NCI-H1417 (cell line): ENCODE measurements at regions not wholly inside any gene's neighbourhood (a gene's known extent, or its start where the extent isn't known, plus 50 kb on each side); places are given as distances from the start of the nearest gene placed in this dataset.
A peak's percentile ranks its signal among the peaks of the same experiment; 100 is the strongest.

ENCODE experiments used
- DNase-seq, 3 experiments: peaks; one replicate each; lab custom pipeline; 2025; lab: John Stamatoyannopoulos, UW

DNA sequence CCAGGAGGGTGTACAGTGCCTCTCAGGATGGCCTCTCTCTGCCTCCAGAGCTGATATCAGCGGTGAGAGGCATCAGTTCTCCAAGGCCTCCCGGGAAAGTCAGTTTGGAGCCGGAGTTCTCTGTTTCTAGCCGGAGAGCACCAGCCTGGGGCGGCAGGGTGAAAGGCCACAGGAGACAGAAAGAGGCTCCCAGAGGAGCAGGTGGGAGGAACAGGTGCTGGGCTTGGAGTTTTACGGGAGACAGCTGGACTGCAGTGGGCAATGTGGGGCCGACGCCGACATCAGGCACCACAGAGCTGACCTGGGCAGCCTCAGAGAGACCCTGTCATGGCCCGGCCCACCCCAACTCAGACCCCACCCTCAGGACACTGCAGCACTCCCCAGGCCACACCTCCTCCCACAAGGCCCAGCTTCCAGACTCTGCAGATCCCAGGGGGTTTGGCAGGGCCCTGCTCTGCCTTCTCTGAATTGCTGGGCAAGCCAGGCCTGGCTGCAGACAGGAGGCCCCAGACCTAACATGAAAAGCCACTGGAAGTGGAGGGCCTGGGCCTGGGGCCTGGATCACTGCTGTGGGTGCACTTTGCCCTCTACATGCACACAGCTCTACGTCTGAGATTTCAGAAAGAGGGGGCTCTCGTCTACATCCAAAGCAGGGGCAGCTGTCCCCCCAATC, 885.6 kb downstream of the BRD1 start:
- DNase-seq, result no peak

DNA sequence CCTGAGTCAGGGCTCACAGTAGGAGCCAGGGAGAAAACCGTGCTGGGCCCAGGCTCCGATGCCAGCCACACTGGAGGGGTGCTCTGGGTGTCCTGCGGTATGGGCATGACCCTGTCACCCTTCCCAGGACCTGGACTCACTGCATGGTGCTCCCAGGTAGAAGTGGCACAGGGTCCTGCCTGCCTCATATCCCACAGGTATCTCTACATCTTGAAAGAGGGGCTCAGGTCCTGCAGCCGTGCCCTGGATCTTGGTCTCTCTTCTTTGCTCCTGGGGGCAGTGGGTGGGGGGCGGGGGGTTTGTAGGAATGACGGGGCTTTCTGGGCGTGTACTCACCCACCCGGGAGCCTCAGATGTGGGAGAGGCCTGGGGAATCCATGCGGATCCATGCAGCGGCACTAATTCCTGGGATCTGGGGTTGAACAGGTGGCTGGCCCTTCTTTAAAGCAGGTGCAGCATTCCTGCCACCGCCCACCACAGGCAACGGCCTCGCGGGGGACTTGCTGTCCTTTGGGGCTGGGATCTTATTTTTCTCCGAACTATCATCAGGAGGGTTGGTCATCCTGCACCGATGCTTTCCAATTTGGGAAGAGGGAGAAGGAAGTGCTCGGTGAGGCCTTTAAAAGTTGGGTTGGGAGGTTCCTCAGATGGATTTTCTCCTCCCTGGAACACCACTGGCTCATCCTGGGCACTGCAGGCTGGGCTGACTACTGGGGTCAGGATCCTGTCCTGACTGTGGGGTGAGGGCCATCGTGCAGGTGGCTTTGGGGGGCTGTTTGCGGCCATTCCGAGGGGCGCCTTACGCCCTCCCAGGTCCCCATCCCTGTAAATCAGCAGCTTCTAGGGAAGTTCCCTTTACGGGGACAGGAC, 886.4 kb downstream of the BRD1 start:
- no peak for DNase-seq

DNA sequence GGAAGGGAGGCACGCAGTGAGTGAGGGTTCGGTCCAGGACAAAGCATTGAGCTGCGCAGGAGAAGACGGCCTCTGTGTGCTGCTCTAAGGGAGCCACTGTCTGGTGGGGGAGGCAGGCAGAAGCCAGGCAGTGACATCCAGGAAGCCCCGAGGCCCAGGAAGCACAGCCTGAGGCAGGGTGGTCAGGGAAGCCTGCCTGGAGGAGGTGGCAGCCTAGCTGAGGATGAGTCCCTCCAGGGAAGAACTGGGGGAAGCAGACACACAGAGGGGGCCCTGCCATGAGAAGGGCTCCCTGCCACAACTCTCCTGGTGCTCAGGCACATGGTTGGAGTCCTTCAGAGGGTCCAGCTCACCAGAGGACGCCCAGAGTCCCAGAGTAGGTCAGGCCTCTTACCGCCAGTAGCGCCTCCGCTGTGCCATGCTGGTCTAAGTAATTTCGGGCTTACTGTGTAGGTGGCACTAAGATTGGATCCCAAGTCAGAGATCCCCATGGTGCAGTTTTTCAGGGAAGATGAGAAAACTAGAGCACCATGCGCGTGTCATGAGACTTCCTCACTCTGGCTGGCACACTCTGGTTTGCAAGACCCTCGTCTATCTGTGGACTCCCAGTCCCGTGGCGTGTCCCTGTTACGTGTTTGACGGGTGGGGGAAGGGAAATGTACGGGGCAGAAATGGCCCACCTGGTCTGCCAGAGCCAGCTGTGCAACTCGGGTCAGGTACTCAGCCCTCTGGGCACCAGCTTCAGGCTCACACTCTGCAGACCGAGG, 887.2 kb downstream of the BRD1 start:
- DNase-seq, result no peak

DNA sequence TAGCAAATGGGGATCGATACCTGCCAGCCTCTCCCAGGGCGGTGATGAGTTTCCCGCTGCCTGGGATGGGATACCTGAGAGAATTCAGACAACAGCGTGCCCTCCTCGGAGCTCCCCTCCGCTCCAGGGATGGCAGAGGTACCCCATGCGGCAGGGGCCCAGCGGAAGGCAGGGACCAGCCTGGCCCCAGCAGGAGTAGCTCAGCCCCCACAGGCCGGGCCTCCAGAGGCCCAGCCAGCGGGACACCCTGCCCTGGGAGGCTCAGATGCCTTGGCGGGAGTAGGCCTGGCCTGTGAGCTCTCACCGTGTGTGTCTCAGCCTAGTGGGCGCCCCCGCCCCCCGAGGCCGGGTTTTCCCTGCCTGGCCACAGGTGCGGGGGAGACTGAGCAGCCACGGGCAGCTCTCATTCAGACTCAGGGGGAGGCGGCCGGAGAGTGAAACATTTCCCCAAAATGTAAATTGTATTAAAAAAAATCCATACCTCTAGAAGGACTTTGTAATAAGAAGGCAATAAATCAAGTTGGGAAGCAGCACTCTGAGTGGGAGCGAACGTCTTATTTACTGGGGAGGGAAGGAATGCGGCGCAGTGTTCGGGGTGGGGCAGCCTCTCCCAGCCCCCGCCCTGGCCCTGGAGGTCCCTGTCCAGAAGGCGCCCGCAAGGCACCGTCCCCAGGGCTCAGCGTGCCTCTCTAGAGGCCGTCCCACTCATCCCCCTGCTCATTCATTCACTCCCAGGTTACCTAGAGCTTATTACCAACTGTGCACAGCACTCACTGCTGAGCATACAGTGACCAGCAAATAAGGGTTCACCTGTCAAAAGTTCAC, 888.0 kb downstream of the BRD1 start:
- no peak for DNase-seq

DNA sequence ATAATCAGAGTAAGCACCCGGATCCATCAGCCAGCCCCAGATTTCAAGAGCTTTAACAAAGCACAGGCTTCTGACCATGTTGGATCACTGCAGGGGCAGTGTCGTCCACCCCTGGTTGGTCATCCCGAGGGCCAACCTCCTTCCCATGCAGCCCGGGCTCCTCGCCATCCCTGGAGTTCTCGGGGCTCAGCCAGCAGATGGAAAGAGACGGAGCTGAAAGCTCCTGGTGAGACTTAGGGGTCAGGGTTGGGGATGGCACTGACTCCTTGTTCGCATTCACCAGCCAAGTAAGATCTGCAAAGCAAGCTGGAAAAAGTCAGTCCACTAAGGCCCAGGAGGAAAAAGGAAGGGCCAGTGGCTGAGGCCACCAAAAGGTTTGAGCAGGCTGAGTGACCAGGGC, 888.9 kb downstream of the BRD1 start:
- DNase-seq, result no peak

DNA sequence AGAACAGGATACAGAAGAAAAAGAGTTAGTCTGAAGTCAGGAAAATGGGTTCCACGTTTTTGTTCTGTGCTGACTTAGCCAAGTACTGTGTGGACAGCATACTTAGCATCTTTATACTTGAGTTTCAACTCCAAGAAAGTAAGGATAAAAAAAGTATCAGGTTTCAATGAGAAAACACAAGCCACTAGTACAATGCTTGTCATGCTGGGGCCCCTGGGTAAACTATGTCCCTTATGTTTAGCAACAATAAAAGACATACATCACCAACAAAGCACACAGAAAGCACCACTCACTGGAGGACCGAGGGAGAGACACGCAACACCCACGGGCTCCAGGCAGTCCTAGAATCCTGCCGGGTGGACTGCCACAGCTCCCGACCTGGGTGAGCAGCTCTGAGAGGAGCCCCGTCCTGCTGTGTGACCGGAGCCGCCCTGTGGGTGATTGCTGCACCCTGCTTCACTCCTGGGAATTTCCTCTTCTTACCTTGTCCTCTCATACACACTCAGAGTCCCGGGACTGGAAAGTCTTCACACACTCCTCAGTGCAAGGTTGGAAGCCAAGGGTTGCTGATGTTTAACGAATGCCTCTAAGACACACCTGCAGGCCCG, 890.5 kb downstream of the BRD1 start:
- DNase-seq, result no peak

DNA sequence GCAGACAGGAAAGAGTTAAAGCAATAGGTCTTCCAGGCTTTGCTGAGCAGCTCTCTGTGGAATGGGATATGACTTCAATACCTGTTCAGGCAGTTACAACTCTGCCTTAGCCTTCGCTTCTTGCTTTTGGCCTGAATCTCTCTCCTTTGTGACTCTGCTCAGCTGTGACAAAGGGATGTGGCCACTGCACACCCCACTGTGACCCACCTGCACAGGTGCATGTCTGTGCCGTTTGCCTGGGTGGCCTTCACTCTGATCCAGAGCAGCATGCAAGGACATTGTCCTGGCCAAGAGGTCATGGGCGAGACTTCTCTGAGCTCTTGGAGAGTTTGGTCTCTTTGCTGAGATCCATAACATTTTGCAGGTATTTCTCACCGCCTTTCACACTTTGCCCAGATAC, 891.3 kb downstream of the BRD1 start:
- DNase-seq, result no peak

DNA sequence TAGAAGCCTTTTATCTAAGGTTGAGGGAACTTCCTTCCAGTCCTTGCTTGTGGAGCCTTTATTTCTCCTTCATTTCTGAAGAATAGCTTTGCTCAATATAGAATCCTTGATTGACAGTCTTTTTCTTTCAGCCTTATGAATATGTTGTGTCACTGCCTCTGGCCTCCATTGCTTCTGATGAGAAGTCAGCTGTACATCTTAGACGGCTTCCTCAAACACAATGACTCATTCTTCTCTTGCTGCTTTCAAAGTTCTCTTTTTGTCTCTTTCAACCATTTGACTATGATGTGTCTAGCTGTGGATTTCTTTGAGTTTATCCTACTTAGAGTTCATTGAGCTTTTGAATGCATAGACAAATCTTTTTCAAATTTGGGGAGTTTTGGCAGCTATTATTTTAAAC, 893.2 kb downstream of the BRD1 start:
- DNase-seq, result no peak

DNA sequence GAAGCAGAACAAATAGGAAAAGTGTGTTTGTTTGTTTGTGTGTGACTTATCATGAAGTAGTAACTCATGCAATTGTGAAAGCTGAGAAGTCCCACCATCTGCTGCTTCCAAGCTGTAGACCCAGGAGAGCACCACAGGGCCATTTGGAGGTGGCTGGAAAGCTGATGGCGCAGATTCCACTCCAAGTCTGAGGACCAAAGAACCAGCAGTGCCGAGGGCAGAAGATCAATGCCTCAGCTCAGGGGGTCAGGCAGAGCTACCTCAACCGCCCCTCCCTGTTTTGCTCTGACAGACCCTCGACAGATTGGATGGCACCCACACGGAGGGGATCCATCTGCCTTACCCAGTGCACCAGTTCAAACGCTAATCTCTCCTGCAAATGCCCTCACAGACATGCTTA, 896.2 kb downstream of the BRD1 start:
- no peak for DNase-seq

DNA sequence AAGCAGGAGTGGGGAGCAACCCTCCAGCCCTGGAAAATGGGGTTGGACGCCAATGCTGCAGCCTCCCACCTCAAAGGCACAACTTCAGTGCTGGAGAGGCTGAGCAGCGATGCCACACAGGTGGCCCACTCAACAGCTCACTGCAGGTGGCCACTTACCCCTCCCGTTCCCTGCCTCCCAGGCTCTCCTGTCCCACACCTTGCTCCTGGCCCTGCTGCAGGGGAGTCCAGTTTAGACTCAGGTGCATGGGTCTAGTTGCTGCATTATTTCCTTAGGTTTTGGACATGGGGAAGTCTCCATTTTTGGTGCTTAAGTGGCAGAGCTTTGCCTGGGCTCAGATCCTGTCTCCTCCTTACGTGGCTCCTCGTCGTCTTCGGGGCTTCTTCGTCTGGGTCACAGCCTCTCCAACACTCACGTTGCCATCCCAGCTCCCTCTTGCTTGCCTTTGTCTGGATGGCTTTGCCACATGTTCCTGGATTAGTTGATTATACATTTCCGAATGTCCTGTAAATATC, 898.3 kb downstream of the BRD1 start:
- no peak for DNase-seq

DNA sequence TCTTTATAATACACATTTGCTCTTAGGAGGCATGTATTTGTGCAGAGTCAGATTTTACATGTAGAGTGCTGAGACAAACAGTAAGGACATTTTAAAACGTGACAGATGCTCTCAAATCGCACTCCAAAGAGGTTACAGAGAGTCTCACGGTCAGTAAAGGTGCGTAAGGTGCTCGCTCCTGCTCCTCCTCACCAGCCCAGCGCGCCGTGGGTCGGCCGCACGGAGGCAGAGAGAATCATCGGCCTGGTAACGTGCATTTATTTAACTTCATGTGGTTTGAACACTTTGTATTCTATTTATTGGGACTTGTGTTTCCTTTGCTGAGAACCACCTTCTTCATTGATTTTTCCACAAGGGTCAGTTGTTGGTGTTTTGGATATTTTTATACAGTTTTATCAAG, 900.1 kb downstream of the BRD1 start:
- DNase-seq, result no peak

DNA sequence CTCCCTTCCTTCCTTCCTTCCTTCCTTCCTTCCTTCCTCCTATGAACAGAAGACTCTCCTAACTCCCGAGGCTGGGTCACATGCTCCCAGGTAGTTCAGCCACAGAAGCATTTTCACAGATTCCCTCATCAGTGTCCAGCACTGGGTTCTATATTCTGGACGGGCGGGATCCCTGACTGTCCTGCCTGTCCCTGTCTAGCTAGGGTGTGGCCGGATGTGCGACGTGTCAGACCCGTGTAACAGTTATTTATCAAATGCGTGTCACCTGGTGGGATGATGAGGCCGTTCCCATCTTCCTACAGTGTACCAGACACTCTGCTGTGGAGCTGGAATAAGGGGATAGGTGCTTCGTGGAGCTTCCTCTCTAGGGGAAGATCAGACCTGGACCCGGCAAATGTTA, 901.0 kb downstream of the BRD1 start:
- DNase-seq, result no peak

DNA sequence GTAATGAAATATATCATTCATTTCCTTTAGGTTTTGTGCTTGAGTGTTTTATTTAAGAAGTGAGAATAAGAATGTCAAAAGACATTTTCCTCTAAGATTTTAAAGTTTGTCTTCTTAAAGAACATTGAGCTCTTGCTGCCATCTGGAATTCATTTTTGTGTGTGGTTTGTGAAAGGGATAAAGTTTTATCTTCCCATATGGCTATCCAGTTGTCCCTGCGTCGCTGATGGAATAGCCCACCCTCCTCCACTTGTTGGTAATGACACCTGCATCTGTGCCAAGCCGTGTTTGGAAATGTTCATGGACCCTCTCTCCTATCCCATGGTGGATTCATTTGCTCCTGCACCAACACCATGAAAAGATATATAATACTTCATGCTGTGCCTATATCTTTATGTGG, 901.5 kb downstream of the BRD1 start:
- no peak for DNase-seq

DNA sequence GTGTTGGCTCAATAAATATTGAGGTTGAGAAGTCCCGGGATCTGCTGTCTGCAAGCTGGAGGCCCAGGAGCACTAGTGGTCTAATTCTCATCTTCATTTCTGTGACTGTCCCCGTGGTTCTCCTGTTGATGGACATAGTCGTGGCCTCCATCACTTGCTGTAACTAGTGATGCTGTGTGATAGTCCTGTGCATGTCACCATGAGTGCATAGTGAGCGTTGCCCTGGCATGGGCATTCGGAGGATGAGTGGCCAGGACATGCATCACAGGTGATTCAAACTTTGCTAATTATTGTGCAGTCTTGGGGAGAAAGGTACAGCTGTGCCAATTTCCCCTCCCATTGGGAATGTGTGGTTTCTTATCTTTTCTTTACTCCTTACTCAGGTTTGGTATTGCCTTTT, 902.2 kb downstream of the BRD1 start:
- DNase-seq, result no peak

DNA sequence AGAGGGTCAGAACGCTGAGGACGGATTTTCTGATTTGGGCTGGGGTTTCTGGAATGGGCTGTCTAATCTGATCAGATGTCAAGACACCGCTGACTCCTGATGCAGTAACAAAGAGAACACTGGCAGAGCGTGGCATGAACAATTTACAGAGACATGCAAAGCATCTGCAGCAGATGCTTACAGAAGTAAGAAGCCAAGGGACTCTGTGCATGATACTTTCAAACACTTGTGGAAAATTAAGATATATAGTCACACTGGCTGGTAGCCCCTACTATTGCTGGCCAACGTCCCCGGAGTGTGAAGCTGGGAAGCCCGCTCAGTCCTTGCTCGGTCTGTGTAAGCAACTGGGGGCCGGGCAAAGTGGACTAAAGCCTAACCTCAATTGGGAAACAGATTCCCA, 903.7 kb downstream of the BRD1 start:
- DNase-seq, result no peak

DNA sequence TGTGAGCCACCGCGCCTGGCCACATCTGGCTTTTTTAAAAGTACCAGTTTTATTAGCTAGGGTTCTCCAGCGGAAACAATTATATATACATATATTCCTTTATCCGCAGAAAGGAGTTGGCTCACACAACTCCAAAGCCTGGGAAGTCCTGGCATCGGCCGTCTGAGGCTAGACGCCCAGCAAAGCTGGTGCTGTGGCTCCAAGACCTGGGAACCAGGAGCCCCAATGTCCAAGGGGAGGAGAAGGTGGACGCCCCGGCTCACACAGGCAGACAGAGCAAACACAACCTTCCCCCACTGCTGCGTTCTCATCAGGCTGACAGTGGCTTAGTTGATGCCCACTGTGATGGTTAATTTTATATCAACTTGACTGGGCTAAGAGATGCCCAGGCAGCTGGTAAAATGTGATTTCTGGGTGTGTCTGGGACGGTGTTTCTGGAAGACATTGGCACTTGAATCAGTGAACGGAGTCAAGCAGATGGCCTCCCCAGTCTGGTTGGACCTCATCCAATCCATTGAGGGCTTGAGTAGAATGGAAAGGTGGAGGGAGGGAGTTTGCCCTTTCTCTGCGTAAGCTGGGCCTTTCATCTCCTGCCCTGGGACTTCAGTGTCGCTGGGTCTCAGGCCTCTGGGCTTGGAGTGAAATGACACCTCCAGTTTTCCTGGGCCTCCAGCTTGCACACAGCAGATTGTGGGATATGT, 904.4 kb downstream of the BRD1 start:
- no peak for DNase-seq

DNA sequence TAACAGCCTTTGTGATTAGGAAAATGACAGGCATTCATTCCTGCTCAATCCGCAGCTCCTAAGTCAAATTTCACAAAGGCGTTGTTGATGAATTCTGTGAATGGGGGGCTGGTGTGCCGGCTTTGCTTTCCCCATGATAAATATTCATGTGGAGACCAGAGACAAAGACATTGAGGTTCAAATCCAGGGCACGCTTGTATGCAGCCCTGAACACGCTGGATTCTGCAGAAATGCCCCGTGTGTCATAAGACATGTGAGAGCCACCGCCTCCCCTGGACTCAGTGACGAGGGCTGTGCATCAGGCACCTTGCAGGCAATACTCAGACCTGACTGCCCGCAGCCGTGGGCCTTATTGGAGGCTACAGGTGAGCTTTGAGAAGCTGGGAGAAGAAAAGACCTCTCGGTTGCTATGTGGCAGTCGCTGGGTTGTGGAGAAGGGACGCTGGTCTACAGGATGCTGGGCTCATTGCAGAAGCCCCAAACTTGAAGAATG, 906.2 kb downstream of the BRD1 start:
- no peak for DNase-seq

DNA sequence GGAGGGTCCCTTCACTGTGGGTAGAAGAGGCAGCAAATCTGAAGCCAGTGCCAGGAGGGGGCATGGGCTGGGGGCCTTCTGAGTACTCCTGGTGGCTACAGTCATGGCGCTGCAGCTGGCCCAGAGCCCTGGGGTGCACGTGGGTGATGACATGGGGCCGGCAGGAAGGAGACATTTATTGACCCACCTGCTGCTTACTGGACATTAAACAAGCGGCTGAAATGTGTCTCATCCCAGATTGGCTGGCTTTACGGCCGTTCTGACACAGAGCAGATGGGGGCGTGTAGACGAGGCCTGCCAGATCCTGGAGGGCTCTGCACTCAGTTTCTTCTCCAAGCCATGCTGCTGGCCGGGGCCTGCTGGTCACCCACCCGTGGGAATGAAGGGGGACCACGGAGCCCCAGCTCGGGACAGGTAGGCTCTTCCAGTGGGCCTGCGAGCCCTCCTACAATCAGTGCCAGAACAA, 906.9 kb downstream of the BRD1 start:
- no peak for DNase-seq

DNA sequence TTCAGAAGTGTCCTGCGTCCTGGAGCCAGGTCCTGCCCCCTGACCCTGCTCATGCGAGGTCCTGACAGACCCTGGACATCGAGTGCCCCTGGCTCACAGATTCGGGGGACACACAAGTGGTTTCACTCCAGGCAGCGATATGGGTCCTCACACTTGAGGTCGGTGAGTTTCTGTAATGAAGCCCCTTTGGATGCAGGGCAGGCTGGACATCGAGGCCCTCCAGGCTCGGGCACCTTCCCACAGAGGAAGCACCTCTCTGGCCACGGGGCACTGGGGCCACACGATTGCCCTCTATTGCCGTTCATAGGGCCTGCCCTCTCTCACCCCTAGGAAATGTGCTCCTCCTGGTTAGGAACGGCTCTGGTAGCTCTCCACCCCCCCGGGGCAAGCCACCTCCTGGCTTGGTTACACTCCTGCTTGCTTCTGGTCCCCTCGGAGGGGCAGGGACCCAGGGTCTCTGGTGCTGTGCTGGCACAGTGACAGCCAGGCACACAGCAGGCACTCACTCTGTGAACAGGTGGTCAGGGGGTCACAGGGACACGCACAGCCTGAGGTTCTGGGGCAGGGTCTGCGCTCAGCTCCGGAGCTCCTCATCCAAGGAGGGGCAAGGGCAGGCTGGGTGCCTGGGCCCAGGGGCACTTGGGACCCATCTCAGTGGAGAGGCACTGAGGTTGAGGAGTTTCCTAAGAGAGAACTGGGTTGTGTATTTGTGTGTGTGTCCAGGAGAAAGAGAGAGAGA, 907.7 kb downstream of the BRD1 start:
- no peak for DNase-seq

DNA sequence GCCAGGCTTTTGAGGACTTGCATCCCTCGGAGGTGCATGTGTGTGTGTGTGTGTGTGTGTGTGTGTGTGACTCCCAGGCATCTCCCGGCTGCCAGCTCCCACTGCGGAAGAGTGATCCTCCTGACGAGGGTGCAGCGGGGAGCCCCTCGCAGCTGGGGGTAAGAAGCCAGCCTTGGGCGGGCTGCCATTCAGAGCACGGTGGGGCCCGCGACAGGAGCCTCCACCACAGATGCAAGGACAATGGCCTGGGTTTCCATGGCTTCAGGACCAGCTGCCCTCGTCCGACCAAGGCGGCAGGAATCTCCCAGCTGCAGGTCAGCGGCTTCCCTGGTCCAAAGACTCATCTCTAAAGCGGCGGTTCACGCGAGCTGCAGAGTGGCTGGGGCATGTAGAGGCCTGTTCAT, 908.5 kb downstream of the BRD1 start:
- peak in 2 of 3 experiments; percentile 3 to 26 for DNase-seq
